ENCODE measurements at regions not wholly inside any gene's neighbourhood (a gene's known extent, or its start where the extent isn't known, plus 50 kb on each side); places are given as distances from the start of the nearest gene placed in this dataset.

DNA sequence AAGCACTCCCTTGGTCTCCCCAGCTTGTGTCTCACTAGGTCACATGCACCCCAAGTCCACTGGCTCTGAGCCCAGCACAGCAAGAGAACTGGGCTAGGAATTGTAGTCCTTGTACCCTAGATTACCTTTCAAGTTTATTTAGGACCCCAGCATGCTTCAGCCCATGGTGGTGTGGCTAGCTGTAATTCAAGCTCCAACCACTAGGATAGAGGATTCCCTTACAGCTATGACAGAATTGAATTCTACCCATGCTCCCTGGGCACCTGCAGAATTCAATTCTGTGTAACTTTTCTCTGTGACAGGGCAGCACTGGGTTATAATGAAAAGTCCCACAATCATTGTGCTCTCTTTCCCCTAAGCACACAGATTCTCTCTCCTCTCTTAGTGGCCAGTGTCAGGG lies 253.8 kb upstream of the DMD start:
- intact Hi-C loops (cut with micrococcal nuclease) = no loop called here

DNA sequence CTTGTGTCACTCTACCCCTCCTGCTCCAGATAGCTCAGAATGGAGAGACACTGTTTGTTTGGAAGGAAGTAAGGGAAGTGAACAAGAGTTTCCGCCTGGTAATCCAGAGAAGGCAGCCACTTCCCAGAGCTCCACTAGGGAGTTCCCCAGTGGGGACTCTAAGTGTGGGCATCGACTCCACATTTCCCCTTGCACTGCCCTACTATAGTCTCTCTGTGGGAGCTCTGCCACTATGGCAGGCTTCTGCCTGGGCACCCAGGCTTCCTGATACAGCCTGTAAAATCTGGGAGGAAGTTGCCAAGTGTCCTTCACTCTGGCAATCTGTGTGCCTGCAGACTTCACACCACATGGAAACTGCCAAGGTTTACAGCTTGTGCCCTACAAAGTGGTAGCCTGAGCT lies 245.8 kb upstream of the DMD start:
- intact Hi-C loops (cut with micrococcal nuclease) = no loop called here

DNA sequence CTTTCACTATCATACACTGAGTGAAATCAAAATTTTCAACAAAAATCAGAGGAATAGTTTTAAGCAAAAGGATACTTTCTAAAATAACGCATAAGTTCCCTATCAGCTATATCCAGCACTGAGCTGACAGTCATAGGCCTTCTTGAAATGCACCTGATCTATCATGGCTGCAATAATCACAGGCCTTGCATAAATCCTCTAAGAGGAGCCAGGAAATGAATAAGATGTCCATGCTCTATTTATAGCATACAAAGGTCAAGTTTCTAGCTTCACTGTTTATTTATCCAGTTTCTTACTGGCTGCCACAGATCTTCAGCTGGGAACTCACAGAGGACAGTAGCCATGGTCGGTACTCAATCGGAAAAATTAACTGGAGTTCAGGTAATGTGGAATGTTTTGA lies 235.9 kb upstream of the DMD start:
- intact Hi-C loops (cut with micrococcal nuclease) = no loop called here

- intact Hi-C loops (cut with micrococcal nuclease) = loop anchor here (10.0 kb wide), 1 partner anchor 1030 kb away; no protein-coding TSS in a partner anchor
These were observed 223.1 kb upstream of the DMD start for GRCh38 chrX:33434256-33435092.

- intact Hi-C loops (cut with micrococcal nuclease) = no loop called here
These were observed 205.0 kb upstream of the DMD start for GRCh38 chrX:33416273-33416805.

GRCh38 chrX:33415459-33415858 lies 204.1 kb upstream of the DMD start:
- intact Hi-C loops (cut with micrococcal nuclease) = no loop called here

DNA sequence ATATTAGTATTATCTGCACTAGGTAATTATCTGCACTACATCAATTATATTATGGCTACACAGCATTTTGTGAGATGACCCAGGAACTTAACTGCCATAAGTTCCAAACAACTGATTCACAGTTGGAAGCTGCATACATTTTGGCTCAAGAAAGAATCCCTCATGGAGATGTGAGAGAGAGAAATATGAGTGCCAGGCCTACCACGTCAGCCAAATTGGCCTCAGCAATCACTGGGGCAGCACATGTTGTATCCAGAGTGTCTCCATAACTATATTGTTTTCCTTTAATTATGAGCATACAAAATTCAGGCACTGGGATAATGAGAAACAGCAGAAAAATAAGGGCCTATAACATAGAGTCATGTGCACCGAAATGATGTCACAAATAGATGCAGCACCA lies 174.2 kb upstream of the DMD start:
- intact Hi-C loops (cut with micrococcal nuclease) = no loop called here

DNA sequence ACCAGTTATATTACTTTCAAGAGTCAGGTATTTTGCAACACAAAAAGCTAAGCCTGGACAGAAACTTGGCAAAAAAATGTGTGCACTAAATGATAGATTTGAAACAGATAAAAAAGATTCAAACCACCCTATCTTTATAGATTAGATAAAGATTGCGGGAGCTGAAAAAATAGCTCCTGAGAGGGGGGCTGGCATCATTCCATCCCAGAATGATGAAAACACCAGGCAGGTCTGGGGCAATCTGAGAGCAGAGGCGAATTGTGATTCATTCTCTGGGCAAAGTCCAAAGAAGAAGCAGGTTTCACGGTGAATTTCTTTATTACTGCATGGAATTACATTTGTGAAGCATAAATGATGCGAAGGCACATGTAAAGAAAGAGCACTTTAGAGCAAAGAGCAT lies 168.5 kb upstream of the DMD start:
- intact Hi-C loops (cut with micrococcal nuclease) = no loop called here

GRCh38 chrX:33357606-33358005 lies 146.3 kb upstream of the DMD start:
- intact Hi-C loops (cut with micrococcal nuclease) = no loop called here

- intact Hi-C loops (cut with micrococcal nuclease) = no loop called here
These were observed 127.9 kb upstream of the DMD start for GRCh38 chrX:33339219-33339618.

- intact Hi-C loops (cut with micrococcal nuclease) = no loop called here
These were observed 125.4 kb upstream of the DMD start for GRCh38 chrX:33336783-33337182.

DNA sequence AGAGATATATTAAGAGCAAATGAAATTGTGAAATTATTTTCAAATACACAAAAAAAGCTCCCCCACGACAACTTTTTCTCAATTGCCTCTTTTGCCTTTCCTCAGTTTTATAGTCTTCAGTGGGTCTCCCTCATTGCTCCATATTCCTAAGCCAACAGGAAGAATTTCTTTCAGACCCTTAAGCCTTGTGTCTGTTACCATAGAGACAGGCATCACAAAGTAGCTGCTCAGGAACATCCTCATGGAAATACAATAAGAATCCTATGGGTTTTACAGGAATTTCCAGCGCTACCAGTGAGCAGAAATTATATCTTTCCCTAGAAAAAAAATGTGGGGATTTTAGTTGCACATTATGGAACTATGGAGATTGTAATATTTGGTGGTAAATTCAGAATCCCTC lies 121.9 kb upstream of the DMD start:
- intact Hi-C loops (cut with micrococcal nuclease) = no loop called here

DNA sequence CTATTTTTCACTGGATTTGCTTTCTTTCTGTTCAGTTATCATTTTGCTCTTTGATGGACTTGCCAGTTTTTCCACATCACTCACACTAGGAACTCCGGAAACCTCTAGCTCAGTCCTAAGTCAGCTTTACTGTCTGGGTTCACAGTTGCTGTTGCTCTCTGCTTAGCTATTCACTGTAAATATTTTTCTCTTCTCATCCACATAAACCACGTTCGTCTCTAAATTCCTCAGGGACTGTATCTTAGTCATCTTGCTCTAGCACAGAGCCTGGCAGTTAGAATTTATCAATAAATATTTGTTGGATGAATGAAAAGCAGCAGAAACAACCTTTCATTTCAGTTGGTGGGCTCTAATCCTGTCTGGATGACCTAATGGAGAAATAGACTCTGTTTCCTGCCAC lies 119.4 kb upstream of the DMD start:
- intact Hi-C loops (cut with micrococcal nuclease) = no loop called here

GRCh38 chrX:33324099-33324498 lies 112.8 kb upstream of the DMD start:
- intact Hi-C loops (cut with micrococcal nuclease) = no loop called here

GRCh38 chrX:33307911-33308354 lies 96.6 kb upstream of the DMD start:
- intact Hi-C loops (cut with micrococcal nuclease) = no loop called here

GRCh38 chrX:33298622-33299021 lies 87.3 kb upstream of the DMD start:
- intact Hi-C loops (cut with micrococcal nuclease) = no loop called here

DNA sequence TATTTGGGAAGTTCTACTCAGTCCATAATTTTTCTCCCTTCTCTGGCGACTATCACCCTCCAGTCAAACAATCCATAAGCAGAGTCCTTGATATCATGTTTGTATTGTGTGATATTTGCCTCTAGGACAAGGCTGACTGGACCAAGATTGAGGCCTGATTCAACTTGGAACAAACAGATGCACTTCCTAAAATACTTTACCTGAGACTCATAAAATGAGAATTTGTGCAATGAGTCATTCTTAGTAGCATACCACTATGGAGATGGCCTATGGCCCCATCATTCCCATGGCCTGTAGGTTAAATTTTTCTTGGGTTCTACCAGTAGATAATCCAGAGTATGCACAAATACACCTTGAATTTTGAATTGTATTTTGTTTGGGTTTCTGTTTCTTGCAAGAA lies 74.2 kb upstream of the DMD start:
- intact Hi-C loops (cut with micrococcal nuclease) = no loop called here

GRCh38 chrX:33277046-33277445 lies 65.7 kb upstream of the DMD start:
- intact Hi-C loops (cut with micrococcal nuclease) = no loop called here

DNA sequence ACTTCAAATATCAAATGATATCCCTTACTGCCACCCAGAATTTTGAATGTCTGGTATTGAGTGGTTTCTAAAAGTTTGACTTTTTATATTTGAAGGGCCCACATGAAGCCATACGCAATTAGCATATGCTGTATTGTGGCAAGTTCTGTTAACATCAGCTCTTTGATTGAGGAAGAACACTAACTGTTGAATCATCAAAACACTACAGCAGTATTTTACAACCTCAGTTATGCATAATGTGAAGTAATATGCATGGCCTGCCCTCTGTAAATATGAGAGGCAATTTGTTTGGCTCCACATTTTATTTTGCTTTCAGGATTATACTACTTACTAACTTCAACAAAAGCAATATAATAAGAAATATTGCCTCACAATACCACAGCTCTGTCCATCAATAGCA lies 62.2 kb upstream of the DMD start:
- intact Hi-C loops (cut with micrococcal nuclease) = no loop called here

DNA sequence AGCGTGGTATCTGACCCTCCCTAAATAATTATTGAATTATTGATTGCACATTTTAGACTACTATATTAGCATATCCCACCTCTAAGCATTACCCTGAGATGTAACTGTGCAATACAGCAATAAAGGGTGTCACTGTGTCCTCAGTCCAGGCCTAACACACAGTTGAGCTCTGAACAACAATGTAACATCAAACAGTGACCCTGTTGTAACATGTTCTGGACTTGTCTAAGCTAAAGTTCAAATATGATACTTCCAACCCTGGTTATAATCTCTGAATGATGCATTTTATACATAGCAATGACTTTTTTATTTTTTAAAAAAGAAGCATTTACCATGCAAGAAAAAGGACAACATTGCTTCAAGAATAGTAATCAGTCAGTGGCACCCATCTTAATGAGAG lies 61.6 kb upstream of the DMD start:
- intact Hi-C loops (cut with micrococcal nuclease) = no loop called here

Data from T-helper 1 cell treated with Interleukin-12 subunit alpha and Interleukin-12 subunit beta and Interleukin-4 antibody, amounts not matched to agents 30 ng/mL and 1 ng/mL, for 36 hours (primary cell).